ENCODE measurements at regions not wholly inside any gene's neighbourhood (a gene's known extent, or its start where the extent isn't known, plus 50 kb on each side); places are given as distances from the start of the nearest gene placed in this dataset. TPM values are rescaled to one million over a fixed set of nuclear protein-coding genes. Genes with fewer than 3 reads are reported as not detected.

- Mint-ChIP-seq H3K4me1 (peaks cover 21 to 52% (median 34%) of the 10 kb centered on the region in 4 donors), H3K4me3 (no peak overlapping the region), H3K27me3 (no peaks in the 10 kb centered on the region), H3K27ac (peak overlapping the region in 1 of 7 donors; percentile 60), H3K9me3 (no peaks in the 10 kb centered on the region), H3K36me3 (no peaks in the 10 kb centered on the region)
- CTCF ChIA-PET (ENCODE audit: partially characterized antibody): interaction anchor here (2.0 kb wide), 1 partner anchor 20 kb away, joined by 4 read pairs; no protein-coding TSS in a partner anchor
- DNase-seq: no peak
- H3K27ac ChIP-seq (ENCODE audit: low read depth, low read length): no peak overlapping the region
- no peaks in the 10 kb centered on the region for H3K36me3 ChIP-seq (ENCODE audit: insufficient read depth, low read length)
- peaks cover 36% of the 10 kb centered on the region for H3K4me1 ChIP-seq (ENCODE audit: insufficient read depth, low read length)
- no peaks in the 10 kb centered on the region for H3K27me3 ChIP-seq (ENCODE audit: insufficient read depth, low read length)
- H3K4me3 ChIP-seq (ENCODE audit: low read length in 2 of 2): no peak overlapping the region
- POLR2A ChIA-PET (ENCODE audit: partially characterized antibody): interaction anchor here (1.0 to 1.2 kb wide), 3 partner anchors 33 to 58 kb away, joined by 3 to 5 read pairs (median 4); no protein-coding TSS in a partner anchor
- no peaks in the 10 kb centered on the region for H3K9me3 ChIP-seq (ENCODE audit: control insufficient read depth in 1 of 2, low read length in 2 of 2)
- intact Hi-C loops (cut with micrococcal nuclease): no loop called here
These were observed 50.6 kb upstream of the CCDC167 start for GRCh38 chr6:37550191-37550831.

- Mint-ChIP-seq H3K4me1 (peaks cover 21 to 55% (median 40%) of the 10 kb centered on the region in 4 donors), H3K36me3 (no peaks in the 10 kb centered on the region), H3K27me3 (no peaks in the 10 kb centered on the region), H3K4me3 (no peak overlapping the region), H3K9me3 (no peaks in the 10 kb centered on the region), H3K27ac (peak overlapping the region in 2 of 7 donors; percentile 76 to 82)
- CTCF ChIA-PET (ENCODE audit: partially characterized antibody): interaction anchor here (1.3 to 2.7 kb wide), 3 partner anchors 17 to 61 kb away, joined by 4 to 13 read pairs (median 4); no protein-coding TSS in a partner anchor
- DNase-seq: no peak
- H3K4me1 ChIP-seq (ENCODE audit: insufficient read depth, low read length): peaks cover 38% of the 10 kb centered on the region
- H3K36me3 ChIP-seq (ENCODE audit: insufficient read depth, low read length): no peaks in the 10 kb centered on the region
- H3K27ac ChIP-seq (ENCODE audit: low read depth, low read length): no peak overlapping the region
- no peak overlapping the region for H3K4me3 ChIP-seq (ENCODE audit: low read length in 2 of 2)
- H3K27me3 ChIP-seq (ENCODE audit: insufficient read depth, low read length): no peaks in the 10 kb centered on the region
- no peaks in the 10 kb centered on the region for H3K9me3 ChIP-seq (ENCODE audit: control insufficient read depth in 1 of 2, low read length in 2 of 2)
- intact Hi-C loops (cut with micrococcal nuclease): no loop called here
- POLR2A ChIA-PET (ENCODE audit: partially characterized antibody): interaction anchor here (1.0 to 1.2 kb wide), 2 partner anchors 41 to 58 kb away, joined by 4 to 5 read pairs; no protein-coding TSS in a partner anchor
These were observed 49.9 kb upstream of the CCDC167 start for GRCh38 chr6:37549558-37549957.

Small RNA genes lying in the stretch of these regions (microRNA-seq; reads per million reads assigned to microRNA genes)
- gene MIR4462 (ENCODE audit: borderline microRNAs expressed, borderline number of aligned reads, borderline replicate concordance): not detected

All from CD4-positive, alpha-beta memory T cell (primary cell).